Ascending aorta (tissue), 2 donors: ENCODE measurements at regions not wholly inside any gene's neighbourhood (a gene's known extent, or its start where the extent isn't known, plus 50 kb on each side); places are given as distances from the start of the nearest gene placed in this dataset.
"Not testable (repeated sequence)": the region's sequence is repeated elsewhere in the genome, so short reads cannot be mapped to it uniquely, and the experiment has no call there.

Source experiments
- DNase-seq, 2 donors: peaks; one replicate each; pipeline ENCODE4 v3.0.0-alpha.2; 2019; ENCODE audit warnings: low spot score in 2 of 2
- H3K27ac ChIP-seq, 2 donors: fragments of 200-600 bp; sonication (generic); one replicate each; pipeline ENCODE4 v1.5.1; 2016 to 2017; ENCODE audit warnings: mild to moderate bottlenecking in 1 of 2
- H3K27me3 ChIP-seq: fragments of 200-600 bp; sonication (generic); one replicate; pipeline ENCODE4 v1.5.1; 2017
- H3K36me3 ChIP-seq, 2 donors: fragments of 200-600 bp; sonication (generic); one replicate each; pipeline ENCODE4 v1.5.1; 2016
- H3K4me1 ChIP-seq, 2 donors: fragments of 200-600 bp; sonication (generic); one replicate each; pipeline ENCODE4 v1.5.1; 2016 to 2017; ENCODE audit warnings: mild to moderate bottlenecking in 1 of 2
- H3K4me3 ChIP-seq, 2 donors: fragments of 200-600 bp; sonication (generic); one replicate each; pipeline ENCODE4 v1.5.1; 2016 to 2017; ENCODE audit warnings: mild to moderate bottlenecking in 1 of 2
- H3K9me3 ChIP-seq, 2 donors: fragments of 200-600 bp; sonication (generic); one replicate each; pipeline ENCODE4 v1.5.1; 2016
- intact Hi-C: fragments of 100-400 bp; cut with DNase I; formaldehyde crosslinking; loops from one replicate; pipeline ENCODE4 v1.15.1; 2023
- TF ChIP-seq, protein P1 (sequence below), 3 experiments: fragments of 200-600 bp in 2 of 3; fragments of 450-650 bp in 1 of 3; sonication (generic) in 2 of 3; IDR thresholded peaks; one replicate each; pipeline ENCODE4 v1.5.1; 2016 to 2019; ENCODE audit warnings: antibody characterized with exemption in 3 of 3, mild to moderate bottlenecking in 1 of 3, moderate library complexity in 1 of 3

DNA sequence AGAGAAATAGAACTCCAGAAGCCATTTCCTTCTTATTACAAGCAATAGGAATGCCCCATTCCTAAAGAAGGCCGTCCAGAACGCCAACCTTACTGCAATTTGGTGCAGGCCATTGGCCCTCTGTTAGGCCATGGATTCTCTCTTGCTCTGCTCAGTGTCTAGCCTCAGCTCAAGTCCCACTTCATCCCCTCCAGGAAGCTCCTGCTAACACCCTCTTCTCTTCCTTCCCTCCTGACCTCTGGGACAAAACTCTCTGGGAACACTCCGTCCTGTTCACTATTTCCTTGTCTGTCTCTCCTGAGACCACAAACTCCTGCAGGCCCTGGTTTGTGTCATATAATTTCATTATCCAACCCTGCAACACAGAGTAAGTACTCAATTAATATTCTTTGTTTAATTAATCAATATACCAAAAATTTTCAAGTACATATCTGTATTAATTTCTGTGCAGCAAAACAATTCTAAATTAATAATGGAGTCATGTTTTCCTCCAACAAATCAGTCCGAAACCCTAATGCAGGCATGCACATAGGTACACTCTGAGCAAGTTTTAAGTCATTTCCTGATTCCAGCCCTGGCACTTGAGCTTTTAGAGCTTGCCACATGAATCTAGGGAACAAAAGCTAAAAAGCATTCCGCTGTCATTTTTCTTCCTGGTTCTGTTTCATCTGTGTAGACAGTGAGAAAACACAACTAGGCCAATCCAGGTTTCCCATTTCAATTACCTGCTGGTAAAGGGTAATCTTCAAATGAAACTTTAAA, 245.3 kb downstream of the SETD4 start:
- no peaks in the 10 kb centered on the region for H3K36me3 ChIP-seq

DNA sequence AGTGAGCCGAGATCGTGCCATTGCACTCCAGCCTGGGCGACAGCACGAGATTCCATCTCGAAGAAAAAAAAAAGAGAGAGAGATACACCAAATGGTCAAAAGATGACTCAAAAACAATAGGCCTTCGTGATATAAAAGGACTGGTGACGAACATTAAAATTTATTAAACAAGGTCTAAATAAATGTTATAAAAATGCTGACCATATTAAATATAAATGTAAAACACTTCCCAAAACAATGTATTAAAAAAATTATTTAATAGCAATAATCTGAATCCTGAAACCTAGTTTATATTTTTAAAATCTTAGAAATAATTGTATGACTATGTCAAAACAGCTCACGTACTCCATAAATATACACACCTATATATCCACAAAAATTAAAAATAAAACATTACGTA, 247.6 kb downstream of the SETD4 start:
- no peaks in the 10 kb centered on the region for H3K9me3 ChIP-seq
- DNase-seq, result no peak
- no peak overlapping the region for H3K27ac ChIP-seq
- H3K4me3 ChIP-seq, result no peak overlapping the region
- H3K27me3 ChIP-seq, result no peaks in the 10 kb centered on the region
- H3K4me1 ChIP-seq, result no peaks in the 10 kb centered on the region
- TF ChIP-seq, protein P1, sequence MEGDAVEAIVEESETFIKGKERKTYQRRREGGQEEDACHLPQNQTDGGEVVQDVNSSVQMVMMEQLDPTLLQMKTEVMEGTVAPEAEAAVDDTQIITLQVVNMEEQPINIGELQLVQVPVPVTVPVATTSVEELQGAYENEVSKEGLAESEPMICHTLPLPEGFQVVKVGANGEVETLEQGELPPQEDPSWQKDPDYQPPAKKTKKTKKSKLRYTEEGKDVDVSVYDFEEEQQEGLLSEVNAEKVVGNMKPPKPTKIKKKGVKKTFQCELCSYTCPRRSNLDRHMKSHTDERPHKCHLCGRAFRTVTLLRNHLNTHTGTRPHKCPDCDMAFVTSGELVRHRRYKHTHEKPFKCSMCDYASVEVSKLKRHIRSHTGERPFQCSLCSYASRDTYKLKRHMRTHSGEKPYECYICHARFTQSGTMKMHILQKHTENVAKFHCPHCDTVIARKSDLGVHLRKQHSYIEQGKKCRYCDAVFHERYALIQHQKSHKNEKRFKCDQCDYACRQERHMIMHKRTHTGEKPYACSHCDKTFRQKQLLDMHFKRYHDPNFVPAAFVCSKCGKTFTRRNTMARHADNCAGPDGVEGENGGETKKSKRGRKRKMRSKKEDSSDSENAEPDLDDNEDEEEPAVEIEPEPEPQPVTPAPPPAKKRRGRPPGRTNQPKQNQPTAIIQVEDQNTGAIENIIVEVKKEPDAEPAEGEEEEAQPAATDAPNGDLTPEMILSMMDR (IDR thresholded peaks at IDR 0.05), result no peak
- intact Hi-C loops, result no loop called here
- H3K36me3 ChIP-seq, result no peaks in the 10 kb centered on the region

More for the DNA sequence above, 245.3 kb downstream of the SETD4 start:
- no peaks in the 10 kb centered on the region for H3K4me1 ChIP-seq
- DNase-seq, result no peak
- TF ChIP-seq, protein P1 (IDR thresholded peaks at IDR 0.05), result no peak
- H3K4me3 ChIP-seq, result no peak overlapping the region
- intact Hi-C loops, result no loop called here
- no peak overlapping the region for H3K27ac ChIP-seq
- no peaks in the 10 kb centered on the region for H3K27me3 ChIP-seq
- no peaks in the 10 kb centered on the region for H3K9me3 ChIP-seq

DNA sequence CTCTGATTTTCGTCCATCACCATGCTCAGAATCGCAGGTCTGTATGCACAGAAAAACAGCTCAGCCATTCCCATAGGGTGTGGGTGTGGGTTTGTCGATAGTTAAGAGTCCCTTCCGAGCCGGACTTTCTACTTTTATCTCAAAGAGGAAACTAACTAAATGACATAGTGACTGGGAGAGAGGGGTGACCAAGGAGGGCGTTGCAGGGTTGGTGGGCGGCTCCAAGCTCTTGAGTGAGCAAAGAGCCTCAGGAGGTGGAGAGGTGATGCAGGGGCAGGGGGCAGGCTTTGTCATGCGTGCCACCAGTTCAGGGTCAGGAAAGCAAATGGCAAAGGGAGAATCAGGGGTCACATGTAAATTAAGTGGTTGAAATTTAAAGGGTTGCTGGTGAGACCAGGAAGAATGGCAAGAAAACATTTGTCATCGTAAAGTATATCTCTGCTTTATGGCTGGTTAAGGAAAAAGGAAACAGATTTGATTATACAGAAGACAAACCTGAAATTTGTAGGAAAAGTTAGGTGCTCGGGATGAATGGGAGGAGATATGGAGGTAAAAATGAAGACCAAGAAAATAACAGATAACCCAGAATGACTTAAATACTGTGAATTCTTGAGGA, 249.0 kb downstream of the SETD4 start:
- H3K4me3 ChIP-seq, result no peak overlapping the region
- no peak overlapping the region for H3K27ac ChIP-seq

DNA sequence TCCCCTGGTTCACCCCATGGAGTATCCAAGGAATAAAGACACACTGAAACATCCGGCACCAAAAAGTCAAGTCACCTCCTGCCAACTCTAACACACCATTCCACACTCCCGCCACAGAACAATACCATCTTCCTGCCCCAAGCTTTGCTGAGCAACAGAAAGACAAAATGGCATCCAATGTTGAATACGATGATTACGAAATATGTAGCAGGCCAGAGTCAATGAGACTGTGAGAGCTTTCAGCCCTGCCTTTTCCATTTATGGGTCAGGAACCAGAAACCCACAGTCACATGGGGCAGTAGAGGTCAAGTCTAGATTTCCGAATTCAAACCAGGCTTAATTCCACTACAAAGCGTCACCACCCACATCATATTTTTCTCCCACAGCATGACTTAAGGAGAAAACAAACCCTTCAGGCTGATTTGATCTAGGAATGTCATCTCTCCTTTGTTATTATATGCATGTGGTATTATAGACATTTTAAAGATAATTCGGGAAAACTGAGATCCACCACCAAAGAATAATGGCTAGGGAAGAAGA, 249.8 kb downstream of the SETD4 start:
- TF ChIP-seq, protein P1 (IDR thresholded peaks at IDR 0.05), result no peak
- Histone ChIP-seq H3K27me3 (no peaks in the 10 kb centered on the region), H3K36me3 (no peaks in the 10 kb centered on the region), H3K4me1 (no peaks in the 10 kb centered on the region), H3K4me3 (no peak overlapping the region), H3K9me3 (no peaks in the 10 kb centered on the region), H3K27ac (no peak overlapping the region)
- no peak for DNase-seq
- intact Hi-C loops, result no loop called here

More for the DNA sequence above, 249.0 kb downstream of the SETD4 start:
- H3K36me3 ChIP-seq, result no peaks in the 10 kb centered on the region
- no peak for DNase-seq
- H3K9me3 ChIP-seq, result no peaks in the 10 kb centered on the region
- TF ChIP-seq, protein P1 (IDR thresholded peaks at IDR 0.05), result no peak
- H3K27me3 ChIP-seq, result no peaks in the 10 kb centered on the region
- intact Hi-C loops, result no loop called here
- H3K4me1 ChIP-seq, result no peaks in the 10 kb centered on the region

DNA sequence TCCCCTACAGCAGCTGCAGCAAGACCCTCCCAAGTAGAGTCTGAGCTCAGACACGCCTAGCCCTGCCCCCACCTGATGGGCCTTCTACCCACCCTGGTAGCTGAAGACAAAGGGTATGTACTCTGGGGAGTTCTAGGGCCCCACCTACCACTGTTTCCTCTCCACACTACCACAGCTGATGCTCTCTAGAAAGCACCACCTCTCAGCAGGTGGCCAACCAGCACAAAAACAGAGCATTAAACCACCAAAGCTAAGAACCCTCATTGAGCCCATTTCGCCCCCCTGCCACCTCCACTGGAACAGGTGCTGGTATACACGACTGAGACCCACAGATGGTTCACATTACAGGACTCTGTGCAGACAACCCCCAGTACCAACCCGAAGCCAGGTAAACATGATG, 258.9 kb downstream of the SETD4 start:
- peaks cover 0 to 5% of the 10 kb centered on the region in 2 donors for H3K4me1 ChIP-seq
- no peaks in the 10 kb centered on the region for H3K27me3 ChIP-seq
- H3K27ac ChIP-seq, result peak overlapping the region in 1 of 2 donors; percentile 11
- intact Hi-C loops, result no loop called here
- no peaks in the 10 kb centered on the region for H3K9me3 ChIP-seq
- DNase-seq, result no peak
- no peaks in the 10 kb centered on the region for H3K36me3 ChIP-seq
- TF ChIP-seq, protein P1 (IDR thresholded peaks at IDR 0.05), result no peak
- no peak overlapping the region for H3K4me3 ChIP-seq

DNA sequence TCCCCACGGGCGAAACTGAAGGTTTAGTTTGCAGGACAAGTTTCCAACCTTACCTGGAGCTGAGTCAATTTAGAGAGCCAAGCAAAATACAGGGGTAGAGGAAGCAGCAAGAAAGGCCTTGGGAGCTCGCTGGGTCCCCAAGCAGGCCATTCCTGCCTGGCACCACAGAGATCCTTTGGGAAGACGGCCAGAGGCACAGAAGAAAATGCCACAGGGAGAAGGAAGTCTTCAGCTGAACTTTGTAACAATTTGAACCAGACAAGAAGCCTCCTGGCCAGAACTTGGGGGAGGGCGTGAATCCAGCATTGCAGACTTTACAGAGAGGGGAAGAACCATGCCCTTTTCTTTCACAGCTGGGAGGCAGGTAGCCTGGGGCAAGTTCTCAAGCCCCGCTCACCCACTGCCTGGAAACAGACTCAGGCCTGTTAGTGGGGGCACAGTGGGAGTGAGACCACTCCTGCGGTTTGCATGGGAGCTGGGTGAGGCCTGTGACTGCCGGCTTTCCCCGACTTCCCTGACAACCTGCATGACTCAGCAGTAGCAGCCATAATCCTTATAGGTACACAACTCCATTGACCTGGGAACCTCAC, 259.4 kb downstream of the SETD4 start:
- peak overlapping the region; percentile 11 to 30 for H3K27ac ChIP-seq
- not testable (repeated sequence) for DNase-seq, H3K4me1 ChIP-seq

More for the DNA sequence above, 259.4 kb downstream of the SETD4 start:
- H3K9me3 ChIP-seq, H3K4me3 ChIP-seq, H3K27me3 ChIP-seq, H3K36me3 ChIP-seq, intact Hi-C loops: not testable (repeated sequence)
